HG02588 (cell line): ENCODE measurements at regions not wholly inside any gene's neighbourhood (a gene's known extent, or its start where the extent isn't known, plus 50 kb on each side); places are given as distances from the start of the nearest gene placed in this dataset.

Experiments used
- ATAC-seq: cut with Tn5 transposase; IDR thresholded peaks from one replicate; pipeline ENCODE4 v1.9.1; 2021; ENCODE audit warnings: mild to moderate bottlenecking, moderate library complexity; ENCODE audit not compliant: unreplicated experiment

- ATAC-seq = no peak
Measured at GRCh38 chr7:130987092-130987491, 253.1 kb upstream of the KLF14 start.

DNA sequence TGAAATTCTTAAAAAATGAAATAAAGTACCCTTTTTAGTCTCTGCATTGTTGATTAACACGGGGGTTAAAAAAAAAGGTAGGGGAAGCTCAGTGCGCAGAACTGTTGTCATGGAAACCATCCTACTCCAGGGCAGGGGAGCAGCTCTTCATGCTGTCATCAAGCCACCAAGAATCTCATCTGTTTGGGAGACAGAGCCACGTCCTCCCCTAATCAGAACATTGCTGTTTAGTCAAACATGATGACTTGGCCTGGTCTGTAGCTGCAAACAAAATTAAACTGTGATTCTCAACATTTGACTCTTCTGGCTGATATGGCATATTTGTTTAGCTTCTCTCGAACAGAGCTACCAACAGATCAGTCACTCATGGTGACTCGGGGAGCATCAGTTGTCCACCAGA lies 254.4 kb upstream of the KLF14 start:
- ATAC-seq = no peak

GRCh38 chr7:130989101-130989795 lies 255.2 kb upstream of the KLF14 start:
- ATAC-seq = no peak

DNA sequence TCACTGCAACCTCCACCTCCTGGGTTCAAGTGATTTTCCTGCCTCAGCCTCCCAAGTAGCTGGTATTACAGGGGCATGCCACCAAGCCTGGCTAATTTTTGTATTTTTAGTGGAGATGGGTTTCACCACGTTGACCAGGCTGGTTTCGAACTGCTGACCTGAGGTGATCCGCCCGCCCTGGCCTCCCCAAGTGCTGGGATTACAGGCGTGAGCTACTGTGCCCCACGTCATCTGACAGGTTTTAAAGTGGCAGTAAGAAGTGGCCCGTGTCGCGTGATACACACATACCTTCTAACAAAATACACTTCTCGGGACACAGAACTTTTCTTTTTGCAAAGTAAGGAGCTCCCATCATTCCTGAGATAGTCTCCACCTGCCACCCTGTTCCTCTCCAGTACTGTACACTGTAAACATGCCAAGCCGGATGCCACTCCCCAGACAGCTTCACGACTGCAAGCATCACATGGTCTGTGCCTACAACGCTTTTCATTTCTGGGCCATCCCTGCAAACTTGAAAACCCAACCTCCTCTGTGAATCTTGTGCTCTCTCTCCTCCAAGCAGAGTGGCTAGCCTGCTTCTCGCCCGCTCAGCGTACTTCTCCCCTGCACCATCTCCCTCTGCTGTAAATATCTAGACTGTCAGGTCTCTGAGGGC lies 256.3 kb upstream of the KLF14 start:
- ATAC-seq = no peak

DNA sequence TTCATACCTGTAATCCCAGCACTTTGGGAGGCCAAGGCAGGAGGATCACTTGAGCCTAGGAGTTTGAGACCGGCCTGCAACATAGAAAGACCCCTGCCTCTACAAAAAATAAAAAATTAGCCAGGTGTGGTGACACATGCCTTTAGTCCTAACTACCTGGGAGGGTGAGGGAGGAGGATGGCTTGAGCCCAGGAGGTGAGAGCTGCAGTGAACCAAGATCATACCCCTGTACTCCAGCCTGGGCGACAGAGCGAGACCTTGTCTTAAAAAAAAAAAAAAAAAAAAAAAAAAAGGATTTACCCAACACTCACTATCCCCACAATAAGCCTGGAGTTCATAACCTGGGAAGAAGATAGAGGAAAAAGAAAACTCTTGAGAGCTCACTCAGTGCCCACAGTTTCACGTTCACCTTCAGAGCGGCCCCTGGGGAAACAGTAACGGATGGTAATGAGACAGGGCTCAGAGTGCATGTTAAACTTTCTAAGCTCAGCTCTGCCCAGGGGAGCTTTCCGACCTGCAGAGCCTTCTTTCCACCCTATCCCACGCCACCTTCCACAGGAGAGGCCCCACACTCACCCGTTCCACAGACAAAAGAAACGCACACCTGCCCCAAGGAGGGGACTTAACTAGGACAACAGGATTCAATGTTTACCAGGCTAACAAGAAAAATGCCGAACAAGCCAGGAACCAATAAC lies 259.8 kb upstream of the KLF14 start:
- no peak for ATAC-seq

DNA sequence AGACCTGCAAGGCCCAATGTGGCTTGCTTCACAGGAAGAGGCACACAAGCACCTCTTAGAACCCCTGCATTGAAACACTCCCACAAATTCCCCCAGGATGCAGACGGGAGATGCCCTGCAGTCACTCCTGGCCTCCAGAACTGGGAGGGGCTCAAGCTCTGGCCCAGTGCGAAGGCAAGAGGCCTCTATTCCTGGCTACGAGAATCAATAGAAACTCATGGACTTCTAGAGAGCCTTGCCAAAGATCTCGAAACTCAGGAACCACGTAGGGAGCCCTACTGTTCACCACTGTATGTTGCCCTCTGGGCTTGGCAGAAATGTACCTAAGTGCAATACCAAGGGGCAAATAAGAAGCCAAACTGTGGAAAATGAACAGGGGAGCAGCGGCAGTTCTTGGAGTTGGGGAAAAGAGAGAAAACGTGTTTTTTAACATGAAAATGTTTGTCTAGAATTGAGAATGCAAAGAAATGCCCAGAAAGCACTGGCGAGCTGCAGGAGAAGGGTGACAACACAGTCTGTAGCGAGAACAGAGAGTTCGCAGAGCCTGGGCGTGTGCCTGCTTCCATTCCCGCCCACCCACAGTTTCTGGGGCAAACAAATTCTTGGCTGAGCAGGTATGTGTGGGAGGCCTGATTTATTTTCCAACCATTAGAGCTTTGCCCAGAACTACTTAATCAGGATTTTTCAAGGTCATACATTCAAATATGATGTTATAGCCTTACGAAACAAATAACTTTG lies 260.5 kb upstream of the KLF14 start:
- ATAC-seq = no peak

GRCh38 chr7:130995252-130996081 lies 261.5 kb upstream of the KLF14 start:
- ATAC-seq = no peak

- no peak for ATAC-seq
Measured at GRCh38 chr7:130996205-130996832, 262.3 kb upstream of the KLF14 start.

- no peak for ATAC-seq
Measured at GRCh38 chr7:130996833-130997231, 262.8 kb upstream of the KLF14 start.

- ATAC-seq = no peak
Measured at GRCh38 chr7:130998993-130999602, 265.1 kb upstream of the KLF14 start.

DNA sequence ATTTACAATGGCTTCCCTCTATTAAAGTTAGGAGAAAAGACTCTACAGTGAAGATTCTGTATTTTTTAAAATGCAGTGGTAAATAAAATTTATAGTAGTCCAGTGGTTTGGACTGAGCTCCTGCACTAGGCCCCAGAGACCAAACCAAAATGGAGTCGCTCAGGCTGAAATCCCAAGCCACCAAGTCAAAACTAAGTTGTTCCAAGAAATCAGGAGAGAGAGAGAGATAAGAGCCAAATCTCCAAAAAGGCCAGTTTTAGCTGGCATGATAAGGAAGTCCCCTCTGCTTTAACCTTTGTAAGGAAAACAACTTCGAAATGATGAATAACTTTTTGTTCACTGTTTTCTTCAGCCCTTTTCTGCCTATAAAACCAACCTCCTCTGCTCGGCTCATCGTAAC lies 265.9 kb upstream of the KLF14 start:
- no peak for ATAC-seq

- no peak for ATAC-seq
Measured at GRCh38 chr7:131000389-131000788, 266.4 kb upstream of the KLF14 start.

- ATAC-seq = no peak
Measured at GRCh38 chr7:131000873-131001272, 266.9 kb upstream of the KLF14 start.

DNA sequence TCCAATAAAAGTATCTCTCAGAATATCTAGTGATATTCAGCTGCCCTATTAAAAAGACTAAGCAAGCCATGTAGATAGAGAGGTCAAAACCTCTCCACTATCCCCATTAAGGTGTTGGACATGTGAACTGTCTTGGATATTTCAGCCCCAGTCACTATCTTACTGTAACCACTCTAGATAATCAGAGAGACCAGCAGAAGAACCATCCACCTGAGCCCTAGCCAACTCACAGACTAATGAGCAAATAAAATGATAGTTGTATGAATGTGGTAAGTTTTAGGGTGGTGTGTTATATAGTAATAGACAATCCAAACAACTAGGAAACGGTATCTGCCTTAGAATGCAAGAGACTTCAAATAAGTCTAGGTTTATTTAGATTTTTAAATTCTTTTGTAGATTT lies 268.6 kb upstream of the KLF14 start:
- no peak for ATAC-seq

DNA sequence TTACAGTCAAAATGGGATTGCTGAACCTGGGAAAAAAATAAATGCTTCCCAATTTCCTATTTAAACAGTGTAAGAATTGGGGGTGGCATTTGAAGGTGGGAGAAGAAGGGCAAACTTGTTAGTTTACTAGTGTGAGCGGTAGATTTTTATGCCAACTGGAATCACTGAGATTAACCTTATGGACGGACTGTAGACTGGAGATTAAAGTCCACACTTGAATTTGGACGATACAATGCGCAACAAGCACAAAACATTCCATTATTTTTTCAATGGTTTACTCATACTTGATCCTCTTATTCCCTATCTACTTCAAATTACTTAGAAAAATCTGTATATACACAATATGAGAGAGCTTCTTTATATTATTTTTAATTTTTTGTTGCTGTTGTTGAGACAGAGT lies 269.6 kb upstream of the KLF14 start:
- no peak for ATAC-seq

GRCh38 chr7:131004371-131004770 lies 270.4 kb upstream of the KLF14 start:
- no peak for ATAC-seq

DNA sequence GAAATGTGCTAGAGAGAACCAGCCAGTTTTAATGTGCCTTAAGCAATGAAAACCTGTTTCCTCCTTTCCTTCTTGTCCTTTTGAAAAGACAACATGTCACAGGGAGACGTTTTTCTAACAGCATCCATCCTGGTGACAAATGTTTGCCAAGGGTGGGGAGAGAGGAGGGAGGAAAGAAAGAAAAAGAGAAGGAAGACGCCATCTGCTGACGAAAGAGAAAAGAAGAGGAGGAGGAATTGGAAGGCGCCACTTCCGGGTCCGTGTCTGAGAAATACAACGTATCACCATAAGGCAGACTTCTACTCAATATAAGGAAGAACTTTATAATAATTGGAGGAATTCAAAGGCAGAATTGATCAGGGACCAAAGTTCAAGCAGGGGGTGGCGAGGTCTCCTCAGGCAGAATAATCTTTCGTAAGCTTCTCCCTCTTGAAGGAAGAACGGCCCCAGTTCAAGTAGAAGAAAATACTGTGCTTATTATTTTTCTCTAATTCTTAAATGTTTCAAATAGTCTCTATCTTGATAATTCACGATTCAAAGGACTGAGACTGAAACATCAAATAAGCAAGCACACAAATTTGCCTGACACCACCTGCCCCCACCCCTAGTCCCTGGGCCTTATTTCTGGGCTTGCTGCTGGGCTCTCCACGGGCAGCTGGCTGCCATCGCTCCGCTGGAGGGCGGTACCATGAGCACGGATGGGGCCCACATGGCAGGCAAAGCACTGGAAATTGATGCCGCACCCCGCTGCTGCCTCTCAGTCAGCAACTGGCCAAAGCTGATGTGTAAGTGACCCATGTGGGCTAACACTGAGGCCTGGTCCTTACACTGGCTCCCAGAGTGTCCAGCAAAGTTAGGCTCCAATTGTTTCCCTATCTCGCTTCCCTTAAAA lies 273.7 kb upstream of the KLF14 start:
- peak; percentile 44 for ATAC-seq

DNA sequence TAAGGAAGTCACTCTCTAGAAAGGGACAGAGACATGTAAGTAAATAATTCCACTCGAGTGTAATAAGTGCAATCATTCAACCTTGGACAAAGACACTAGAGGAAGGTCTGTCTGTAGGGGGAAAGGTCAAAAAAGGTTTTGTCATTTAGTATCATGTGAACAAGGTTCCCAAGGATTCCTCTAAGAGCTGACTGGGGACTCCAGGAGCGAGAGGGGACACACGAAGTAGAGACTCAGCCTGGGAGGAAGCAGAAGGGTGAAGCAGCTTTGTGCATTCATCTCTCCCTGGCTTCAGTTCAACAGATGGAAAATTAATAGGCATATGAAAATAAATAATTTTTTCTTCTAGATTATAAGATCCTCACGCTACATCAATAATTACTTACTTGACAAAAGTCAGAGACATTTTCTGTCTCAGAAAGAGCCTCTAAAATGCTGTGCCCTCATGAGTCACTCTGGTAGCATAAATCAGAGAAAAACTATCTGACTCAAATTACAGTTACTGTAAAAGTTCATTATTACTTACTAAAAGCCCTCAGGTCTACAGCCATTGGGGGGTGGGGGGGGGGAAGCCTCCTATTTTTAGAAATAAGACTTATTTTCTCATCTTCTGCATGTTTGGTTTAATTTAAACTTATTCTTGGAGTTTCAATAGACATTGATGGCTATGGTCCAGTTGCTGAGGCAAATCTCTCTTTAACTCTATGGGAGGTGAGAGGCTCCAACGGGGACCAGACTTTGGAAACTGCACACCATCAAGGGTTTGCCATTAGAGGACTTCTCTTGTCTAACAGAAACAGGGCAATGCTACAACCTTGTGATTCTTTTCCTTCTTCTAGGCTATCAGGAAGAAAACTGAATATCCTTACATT lies 275.1 kb upstream of the KLF14 start:
- no peak for ATAC-seq
